Gastrocnemius medialis (tissue), 4 donors: ENCODE measurements at regions not wholly inside any gene's neighbourhood (a gene's known extent, or its start where the extent isn't known, plus 50 kb on each side); places are given as distances from the start of the nearest gene placed in this dataset.

Source experiments
- CTCF ChIP-seq, 5 experiments: fragments of 450-650 bp in 3 of 5; fragments of 200-600 bp in 2 of 5; sonication (generic) in 2 of 5; IDR thresholded peaks in 4 of 5; conservative IDR thresholded peaks in 1 of 5; 1 replicate in 4 of 5; 2 replicates in 1 of 5; pipeline ENCODE4 v1.5.1; 2016 to 2019; ENCODE audit warnings: antibody characterized with exemption in 5 of 5, mild to moderate bottlenecking in 3 of 5, moderate library complexity in 3 of 5
- POLR2A ChIP-seq, 2 donors: fragments of 450-650 bp; IDR thresholded peaks; one replicate each; pipeline ENCODE4 v1.6.1; 2017; ENCODE audit warnings: antibody characterized with exemption in 2 of 2, mild to moderate bottlenecking in 2 of 2, moderate library complexity in 2 of 2

GRCh38 chrX:42531441-42531840, 246.5 kb downstream of the PPP1R2C start:
- no peak for TF ChIP-seq CTCF (IDR thresholded peaks at IDR 0.05 in 4 of 5, conservative IDR thresholded peaks at IDR 0.05 in 1 of 5)
- TF ChIP-seq POLR2A (IDR thresholded peaks at IDR 0.05), result no peak
